Ectodermal cell (in vitro differentiated cells): ENCODE measurements at regions not wholly inside any gene's neighbourhood (a gene's known extent, or its start where the extent isn't known, plus 50 kb on each side); places are given as distances from the start of the nearest gene placed in this dataset.

Source experiments
- H3K27ac ChIP-seq: 2 replicates; pipeline ENCODE4 v1.7.0; 2013; ENCODE audit warnings: mild to moderate bottlenecking, low read depth, low read length; ENCODE audit not compliant: insufficient read depth, poor library complexity, severe bottlenecking
- H3K27me3 ChIP-seq: 2 replicates; pipeline ENCODE4 v1.7.0; 2013; ENCODE audit warnings: mild to moderate bottlenecking, low read length; ENCODE audit not compliant: insufficient read depth, control insufficient read depth, poor library complexity, severe bottlenecking
- H3K36me3 ChIP-seq: one replicate; pipeline ENCODE4 v1.7.0; 2013; ENCODE audit warnings: low read length; ENCODE audit not compliant: control insufficient read depth, insufficient read depth
- H3K4me1 ChIP-seq: one replicate; pipeline ENCODE4 v1.7.0; 2013; ENCODE audit warnings: low read length; ENCODE audit not compliant: control insufficient read depth, insufficient read depth
- H3K4me3 ChIP-seq: 2 replicates; pipeline ENCODE4 v1.7.0; 2013; ENCODE audit warnings: low read depth, low read length, control low read depth; ENCODE audit not compliant: insufficient read depth
- H3K9me3 ChIP-seq: 2 replicates; pipeline ENCODE4 v1.7.0; 2013; ENCODE audit warnings: mild to moderate bottlenecking, low read length, moderate library complexity; ENCODE audit not compliant: control insufficient read depth
- WGBS, 2 experiments: methylation state at CpG; one replicate each; pipeline ENCODE4 v1.1.7; 2013; ENCODE audit warnings: missing lambda C conversion rate in 2 of 2; 5-methylcytosine and 5-hydroxymethylcytosine counted together

- 91 to 100% methylated on average over 1 to 2 of the region's 2 CpGs for WGBS, 2 experiments
- Histone ChIP-seq H3K27me3 (no peaks in the 10 kb centered on the region), H3K4me1 (no peaks in the 10 kb centered on the region), H3K27ac (no peak overlapping the region), H3K9me3 (no peaks in the 10 kb centered on the region), H3K36me3 (no peaks in the 10 kb centered on the region), H3K4me3 (no peak overlapping the region)
These were observed 1065.8 kb downstream of the REEP3 start for GRCh38 chr10:64586934-64587503.

GRCh38 chr10:64594072-64594471 is 1072.9 kb downstream of the REEP3 start:
- WGBS, 2 experiments, result 90 to 92% methylated on average over 2 of the region's 3 CpGs
- H3K4me1 ChIP-seq, result no peaks in the 10 kb centered on the region
- no peaks in the 10 kb centered on the region for H3K27me3 ChIP-seq
- no peaks in the 10 kb centered on the region for H3K9me3 ChIP-seq
- no peaks in the 10 kb centered on the region for H3K36me3 ChIP-seq
- no peak overlapping the region for H3K27ac ChIP-seq
- no peak overlapping the region for H3K4me3 ChIP-seq

GRCh38 chr10:64598600-64598999 is 1077.4 kb downstream of the REEP3 start:
- Histone ChIP-seq H3K27ac (no peak overlapping the region), H3K36me3 (no peaks in the 10 kb centered on the region), H3K9me3 (no peaks in the 10 kb centered on the region), H3K27me3 (no peaks in the 10 kb centered on the region), H3K4me3 (no peak overlapping the region), H3K4me1 (no peaks in the 10 kb centered on the region)
- WGBS, 2 experiments, result no CpG with 5 or more reads among the region's 1 CpG

GRCh38 chr10:64601298-64601697 is 1080.1 kb downstream of the REEP3 start:
- H3K36me3 ChIP-seq, result no peaks in the 10 kb centered on the region
- no peaks in the 10 kb centered on the region for H3K4me1 ChIP-seq
- H3K4me3 ChIP-seq, result no peak overlapping the region
- H3K27ac ChIP-seq, result no peak overlapping the region
- no peaks in the 10 kb centered on the region for H3K9me3 ChIP-seq
- WGBS, 2 experiments, result 80 to 89% methylated on average over 1 to 2 of the region's 3 CpGs
- H3K27me3 ChIP-seq, result no peaks in the 10 kb centered on the region

- H3K4me1 ChIP-seq, result no peaks in the 10 kb centered on the region
- no peaks in the 10 kb centered on the region for H3K9me3 ChIP-seq
- H3K27me3 ChIP-seq, result no peaks in the 10 kb centered on the region
- H3K4me3 ChIP-seq, result no peak overlapping the region
- H3K27ac ChIP-seq, result no peak overlapping the region
- WGBS, 2 experiments, result 78 to 79% methylated on average over 2 to 3 of the region's 3 CpGs
- H3K36me3 ChIP-seq, result no peaks in the 10 kb centered on the region
These were observed 1095.9 kb downstream of the REEP3 start for GRCh38 chr10:64617085-64617484.

- Histone ChIP-seq H3K27ac (no peak overlapping the region), H3K4me1 (no peaks in the 10 kb centered on the region), H3K4me3 (no peak overlapping the region), H3K9me3 (no peaks in the 10 kb centered on the region), H3K36me3 (no peaks in the 10 kb centered on the region), H3K27me3 (no peaks in the 10 kb centered on the region)
- WGBS, 2 experiments, result 84 to 85% methylated on average over 2 of the region's 2 CpGs
These were observed 1097.9 kb downstream of the REEP3 start for GRCh38 chr10:64619102-64619501.

- WGBS, 2 experiments, result no CpG with 5 or more reads among the region's 1 CpG
- Histone ChIP-seq H3K27me3 (no peaks in the 10 kb centered on the region), H3K36me3 (no peaks in the 10 kb centered on the region), H3K4me3 (no peak overlapping the region), H3K9me3 (no peaks in the 10 kb centered on the region), H3K4me1 (no peaks in the 10 kb centered on the region), H3K27ac (no peak overlapping the region)
These were observed 1105.7 kb downstream of the REEP3 start for GRCh38 chr10:64626924-64627323.

- no peaks in the 10 kb centered on the region for H3K9me3 ChIP-seq
- no peaks in the 10 kb centered on the region for H3K36me3 ChIP-seq
- H3K27ac ChIP-seq, result no peak overlapping the region
- 80 to 100% methylated on average over 1 to 3 of the region's 3 CpGs for WGBS, 2 experiments
- no peaks in the 10 kb centered on the region for H3K27me3 ChIP-seq
- H3K4me1 ChIP-seq, result no peaks in the 10 kb centered on the region
- no peak overlapping the region for H3K4me3 ChIP-seq
These were observed 1109.3 kb downstream of the REEP3 start for GRCh38 chr10:64630534-64630933.

- Histone ChIP-seq H3K36me3 (no peaks in the 10 kb centered on the region), H3K27ac (no peak overlapping the region), H3K9me3 (no peaks in the 10 kb centered on the region), H3K4me1 (peaks cover 4% of the 10 kb centered on the region), H3K27me3 (no peaks in the 10 kb centered on the region), H3K4me3 (no peak overlapping the region)
These were observed 1114.7 kb downstream of the REEP3 start for GRCh38 chr10:64635906-64636305.

- Histone ChIP-seq H3K27ac (no peak overlapping the region), H3K36me3 (no peaks in the 10 kb centered on the region), H3K27me3 (no peaks in the 10 kb centered on the region), H3K4me1 (peaks cover 4% of the 10 kb centered on the region), H3K4me3 (no peak overlapping the region), H3K9me3 (no peaks in the 10 kb centered on the region)
- 35 to 66% methylated on average over 2 to 3 of the region's 3 CpGs for WGBS, 2 experiments
These were observed 1115.3 kb downstream of the REEP3 start for GRCh38 chr10:64636461-64636860.

- Histone ChIP-seq H3K4me1 (peaks cover 4% of the 10 kb centered on the region), H3K36me3 (no peaks in the 10 kb centered on the region), H3K9me3 (no peaks in the 10 kb centered on the region), H3K27ac (no peak overlapping the region), H3K27me3 (no peaks in the 10 kb centered on the region), H3K4me3 (no peak overlapping the region)
- 92 to 94% methylated on average over 1 of the region's 1 CpG for WGBS, 2 experiments
These were observed 1116.7 kb downstream of the REEP3 start for GRCh38 chr10:64637939-64638338.
